ENCODE measurements at regions not wholly inside any gene's neighbourhood (a gene's known extent, or its start where the extent isn't known, plus 50 kb on each side); places are given as distances from the start of the nearest gene placed in this dataset.

DNA sequence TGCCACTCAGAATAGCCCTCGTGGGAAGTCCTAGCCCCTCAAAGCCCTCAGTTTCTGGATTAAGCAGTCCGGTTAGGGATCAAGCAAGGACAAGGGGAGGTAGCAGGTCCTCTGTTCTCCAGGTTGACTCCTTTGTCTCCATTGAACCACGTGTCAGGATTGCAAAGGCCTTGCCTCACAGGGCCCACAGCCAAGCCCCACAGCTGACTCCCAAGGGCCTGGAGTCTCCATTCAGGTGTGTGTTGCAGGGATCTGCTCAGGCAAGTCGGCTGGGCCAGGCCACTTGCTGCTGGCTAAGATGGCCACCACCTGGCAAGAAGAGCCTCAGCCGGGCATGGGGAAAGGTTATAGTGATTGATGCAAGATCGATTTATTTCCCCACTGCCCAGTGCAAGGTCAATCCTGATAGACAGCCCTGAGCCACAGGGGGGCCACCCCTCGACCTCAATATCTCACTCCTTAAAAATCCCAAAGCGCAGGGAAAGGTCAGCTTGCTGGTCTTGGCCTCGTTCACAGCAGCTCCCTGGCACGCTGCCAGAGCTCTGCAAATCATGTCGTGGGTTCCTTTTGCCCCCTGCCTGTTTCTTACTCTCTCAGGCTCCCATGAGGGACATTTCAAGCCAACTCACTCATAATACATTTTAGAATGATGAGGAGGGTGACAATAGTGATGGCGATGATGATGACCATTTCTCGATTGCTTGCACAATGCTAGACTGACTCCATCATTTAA lies 75.9 kb downstream of the EDN3 start:
- Mint-ChIP-seq H3K27ac (no peak overlapping the region), H3K4me3 (no peak overlapping the region), H3K27me3 (peaks cover 9% of the 10 kb centered on the region), H3K4me1 (ENCODE audit: low read depth) (no peaks in the 10 kb centered on the region), H3K36me3 (no peaks in the 10 kb centered on the region), H3K9me3 (no peaks in the 10 kb centered on the region)
- intact Hi-C loops (cut with micrococcal nuclease), result no loop called here
- ChIA-PET CTCF (no interaction called here), POLR2A (no interaction called here)
- DNase-seq, result no peak

GRCh38 chr20:59376998-59377397 lies 76.6 kb downstream of the EDN3 start:
- no peaks in the 10 kb centered on the region for H3K36me3 Mint-ChIP-seq
- POLR2A ChIA-PET, result no interaction called here
- no peak for DNase-seq

GRCh38 chr20:59377842-59378241 lies 77.4 kb downstream of the EDN3 start:
- CTCF ChIA-PET, result no interaction called here
- Mint-ChIP-seq H3K4me1 (ENCODE audit: low read depth) (no peaks in the 10 kb centered on the region), H3K4me3 (no peak overlapping the region), H3K27ac (no peak overlapping the region), H3K9me3 (no peaks in the 10 kb centered on the region), H3K36me3 (no peaks in the 10 kb centered on the region), H3K27me3 (peaks cover 6% of the 10 kb centered on the region)
- intact Hi-C loops (cut with micrococcal nuclease), result no loop called here
- DNase-seq, result no peak
- POLR2A ChIA-PET, result no interaction called here

More at GRCh38 chr20:59376998-59377397, 76.6 kb downstream of the EDN3 start:
- no peak overlapping the region for H3K27ac Mint-ChIP-seq
- no peaks in the 10 kb centered on the region for H3K9me3 Mint-ChIP-seq
- H3K4me3 Mint-ChIP-seq, result no peak overlapping the region
- CTCF ChIA-PET, result no interaction called here
- H3K27me3 Mint-ChIP-seq, result peaks cover 6% of the 10 kb centered on the region
- intact Hi-C loops (cut with micrococcal nuclease), result no loop called here
- H3K4me1 Mint-ChIP-seq (ENCODE audit: low read depth), result no peaks in the 10 kb centered on the region

- Mint-ChIP-seq H3K27me3 (peaks cover 3% of the 10 kb centered on the region), H3K9me3 (no peaks in the 10 kb centered on the region), H3K4me3 (no peak overlapping the region), H3K36me3 (no peaks in the 10 kb centered on the region), H3K4me1 (ENCODE audit: low read depth) (no peaks in the 10 kb centered on the region), H3K27ac (no peak overlapping the region)
- intact Hi-C loops (cut with micrococcal nuclease), result no loop called here
- POLR2A ChIA-PET, result no interaction called here
- no peak for DNase-seq
- CTCF ChIA-PET, result no interaction called here
Observed at GRCh38 chr20:59378396-59378795, 78.0 kb downstream of the EDN3 start.

DNA sequence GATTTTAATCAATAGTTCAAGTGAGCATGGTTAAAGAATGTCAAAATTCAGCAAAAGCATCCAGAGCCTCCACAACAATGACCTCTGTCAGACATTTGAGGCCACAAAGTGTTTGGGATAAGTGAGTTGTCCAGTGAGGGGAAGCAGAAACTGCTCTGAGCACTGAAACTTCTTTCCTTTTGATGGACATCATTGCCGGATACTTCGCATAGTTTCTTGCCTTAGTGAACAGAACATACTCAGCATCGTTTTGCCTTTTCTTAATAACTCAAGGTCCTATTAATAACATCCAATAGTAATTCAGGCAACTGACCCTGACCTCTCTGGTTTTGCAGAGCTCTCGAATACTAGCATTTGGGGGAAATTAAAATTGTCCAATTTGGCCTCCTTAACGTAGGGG lies 78.6 kb downstream of the EDN3 start:
- intact Hi-C loops (cut with micrococcal nuclease), result no loop called here
- Mint-ChIP-seq H3K27ac (no peak overlapping the region), H3K27me3 (peaks cover 2% of the 10 kb centered on the region), H3K4me1 (ENCODE audit: low read depth) (no peaks in the 10 kb centered on the region), H3K36me3 (no peaks in the 10 kb centered on the region), H3K4me3 (no peak overlapping the region), H3K9me3 (no peaks in the 10 kb centered on the region)
- ChIA-PET POLR2A (no interaction called here), CTCF (no interaction called here)
- no peak for DNase-seq

DNA sequence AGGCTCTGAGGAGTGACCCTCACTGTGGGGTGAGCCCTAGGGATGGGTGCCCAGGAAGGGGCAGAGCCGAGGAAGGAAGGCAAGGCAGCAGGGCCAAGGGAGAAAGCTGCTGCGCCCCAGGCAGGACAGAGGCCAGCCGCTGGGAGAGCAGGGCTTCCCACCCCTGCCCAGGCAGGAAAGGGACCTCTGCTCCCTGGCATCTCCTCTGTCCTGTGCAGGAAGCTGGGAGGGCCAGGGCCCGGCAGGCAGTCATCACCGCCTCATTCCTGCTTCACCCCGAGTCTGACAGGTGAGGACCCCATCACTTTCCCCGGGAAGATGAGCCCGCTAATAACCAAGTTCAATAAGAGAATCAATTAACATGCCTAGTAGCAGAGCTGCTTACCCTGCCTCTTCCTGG lies 81.3 kb downstream of the EDN3 start:
- H3K4me1 Mint-ChIP-seq (ENCODE audit: low read depth), result peaks cover 7% of the 10 kb centered on the region
- POLR2A ChIA-PET, result no interaction called here
- H3K9me3 Mint-ChIP-seq, result no peaks in the 10 kb centered on the region
- no peak overlapping the region for H3K27ac Mint-ChIP-seq
- H3K36me3 Mint-ChIP-seq, result no peaks in the 10 kb centered on the region
- intact Hi-C loops (cut with micrococcal nuclease), result no loop called here
- H3K4me3 Mint-ChIP-seq, result no peak overlapping the region
- no peak for DNase-seq
- no peaks in the 10 kb centered on the region for H3K27me3 Mint-ChIP-seq
- CTCF ChIA-PET, result no interaction called here

DNA sequence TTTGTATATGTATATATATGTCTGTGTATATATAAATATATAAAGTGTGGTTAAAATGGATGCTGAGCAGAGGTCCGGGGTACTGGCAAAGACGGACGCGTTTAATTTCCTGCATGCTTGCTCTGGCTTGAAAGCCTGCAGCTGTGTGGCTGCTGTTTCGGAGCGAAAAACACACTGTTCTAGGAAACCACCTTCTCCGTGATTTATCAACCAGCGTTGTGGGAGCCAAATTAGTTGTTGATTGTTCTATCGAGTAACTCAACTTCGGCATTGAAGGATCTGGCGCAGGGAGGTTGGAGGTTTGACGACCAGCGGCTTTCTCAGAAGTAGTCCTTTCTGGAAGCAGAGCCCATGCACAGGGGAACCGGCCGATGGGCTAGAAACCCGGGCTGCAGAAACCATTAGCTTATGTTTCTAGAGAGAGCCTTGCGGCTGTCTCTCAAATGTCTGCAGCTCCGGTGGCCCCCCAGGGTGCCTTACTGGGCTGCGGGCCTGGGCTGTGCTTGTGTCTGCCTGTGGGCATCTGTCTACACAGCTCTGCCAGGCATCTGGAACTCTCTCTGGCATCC lies 81.8 kb downstream of the EDN3 start:
- no peak overlapping the region for H3K27ac Mint-ChIP-seq
- H3K9me3 Mint-ChIP-seq, result no peaks in the 10 kb centered on the region
- CTCF ChIA-PET, result no interaction called here
- no peaks in the 10 kb centered on the region for H3K27me3 Mint-ChIP-seq
- no peak for DNase-seq
- no peaks in the 10 kb centered on the region for H3K36me3 Mint-ChIP-seq
- intact Hi-C loops (cut with micrococcal nuclease), result no loop called here
- H3K4me1 Mint-ChIP-seq (ENCODE audit: low read depth), result peaks cover 7% of the 10 kb centered on the region
- H3K4me3 Mint-ChIP-seq, result no peak overlapping the region
- POLR2A ChIA-PET, result no interaction called here

DNA sequence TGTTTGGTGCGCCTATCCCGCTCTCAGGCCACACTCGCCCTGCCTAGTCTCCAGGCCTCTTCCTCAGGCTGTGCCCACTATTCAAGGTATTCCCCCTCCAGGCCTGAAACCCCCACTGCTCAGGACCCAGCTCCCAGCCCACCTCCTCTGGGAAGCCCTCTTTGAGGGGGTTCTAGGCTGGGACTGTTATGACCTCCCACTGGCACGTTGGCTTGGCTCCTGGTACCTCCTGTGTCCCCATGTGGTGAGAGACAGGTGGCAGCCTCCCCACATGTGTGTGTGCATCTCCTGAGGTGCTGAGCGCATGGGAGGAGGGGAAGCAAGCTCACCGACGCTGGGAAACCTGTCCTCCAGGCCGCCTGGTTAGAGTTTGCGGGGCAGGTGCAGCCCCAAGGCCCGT lies 82.5 kb downstream of the EDN3 start:
- intact Hi-C loops (cut with micrococcal nuclease), result no loop called here
- no peaks in the 10 kb centered on the region for H3K27me3 Mint-ChIP-seq
- no peaks in the 10 kb centered on the region for H3K36me3 Mint-ChIP-seq
- H3K9me3 Mint-ChIP-seq, result no peaks in the 10 kb centered on the region
- no peak for DNase-seq
- H3K4me1 Mint-ChIP-seq (ENCODE audit: low read depth), result peaks cover 7% of the 10 kb centered on the region
- H3K27ac Mint-ChIP-seq, result no peak overlapping the region
- CTCF ChIA-PET, result no interaction called here
- no peak overlapping the region for H3K4me3 Mint-ChIP-seq
- POLR2A ChIA-PET, result no interaction called here

- H3K27me3 Mint-ChIP-seq, result no peaks in the 10 kb centered on the region
- no peaks in the 10 kb centered on the region for H3K36me3 Mint-ChIP-seq
- DNase-seq, result no peak
- ChIA-PET POLR2A (no interaction called here), CTCF (interaction anchor here (0.7 kb wide), 1 partner anchor 19 kb away, joined by 3 read pairs; no protein-coding TSS in a partner anchor)
- intact Hi-C loops (cut with micrococcal nuclease), result no loop called here
- peaks cover 7% of the 10 kb centered on the region for H3K4me1 Mint-ChIP-seq (ENCODE audit: low read depth)
- H3K4me3 Mint-ChIP-seq, result no peak overlapping the region
- H3K27ac Mint-ChIP-seq, result peak overlapping the region; percentile 28
- H3K9me3 Mint-ChIP-seq, result no peaks in the 10 kb centered on the region
Observed at GRCh38 chr20:59385038-59385437, 84.6 kb downstream of the EDN3 start.

- Mint-ChIP-seq H3K4me1 (ENCODE audit: low read depth) (peaks cover 7% of the 10 kb centered on the region), H3K36me3 (no peaks in the 10 kb centered on the region), H3K4me3 (no peak overlapping the region), H3K9me3 (no peaks in the 10 kb centered on the region), H3K27me3 (no peaks in the 10 kb centered on the region), H3K27ac (peak overlapping the region; percentile 28)
- peak; percentile 12 for DNase-seq
- CTCF ChIA-PET, result interaction anchor here (0.7 kb wide), 1 partner anchor 19 kb away, joined by 3 read pairs; no protein-coding TSS in a partner anchor
- POLR2A ChIA-PET, result no interaction called here
- intact Hi-C loops (cut with micrococcal nuclease), result no loop called here
Observed at GRCh38 chr20:59385480-59385879, 85.1 kb downstream of the EDN3 start.

GRCh38 chr20:59386809-59387208 lies 86.4 kb downstream of the EDN3 start:
- ChIA-PET POLR2A (no interaction called here), CTCF (interaction anchor here (1.4 kb wide), 1 partner anchor 18 kb away, joined by 6 read pairs; no protein-coding TSS in a partner anchor)
- intact Hi-C loops (cut with micrococcal nuclease), result no loop called here
- no peaks in the 10 kb centered on the region for H3K36me3 Mint-ChIP-seq
- H3K27me3 Mint-ChIP-seq, result no peaks in the 10 kb centered on the region
- H3K4me1 Mint-ChIP-seq (ENCODE audit: low read depth), result peaks cover 7% of the 10 kb centered on the region
- H3K27ac Mint-ChIP-seq, result no peak overlapping the region
- no peaks in the 10 kb centered on the region for H3K9me3 Mint-ChIP-seq
- no peak overlapping the region for H3K4me3 Mint-ChIP-seq
- no peak for DNase-seq

DNA sequence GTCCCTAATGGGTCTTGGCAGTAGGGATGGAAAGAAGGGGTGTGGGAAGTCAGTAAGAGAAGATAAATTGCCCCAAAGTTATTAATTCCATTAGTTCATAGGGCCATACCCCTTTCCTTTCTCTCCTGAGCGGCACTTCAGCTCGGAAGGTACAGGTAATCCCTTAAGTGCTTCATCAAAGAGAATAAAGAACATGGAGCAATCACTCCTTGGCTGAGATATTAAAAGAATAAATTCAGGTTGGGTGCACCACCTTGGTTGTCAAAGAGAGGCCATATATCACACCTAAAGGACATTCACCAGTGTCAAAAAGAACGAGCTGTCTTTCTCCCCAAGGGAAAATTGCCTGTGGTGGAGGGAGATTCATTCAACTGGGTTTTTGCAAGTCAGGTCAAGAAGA lies 87.5 kb downstream of the EDN3 start:
- Mint-ChIP-seq H3K36me3 (no peaks in the 10 kb centered on the region), H3K4me1 (ENCODE audit: low read depth) (peaks cover 7% of the 10 kb centered on the region), H3K27me3 (no peaks in the 10 kb centered on the region), H3K9me3 (no peaks in the 10 kb centered on the region), H3K4me3 (no peak overlapping the region), H3K27ac (no peak overlapping the region)
- CTCF ChIA-PET, result interaction anchor here (1.0 kb wide), 1 partner anchor 108 kb away, joined by 3 read pairs; no protein-coding TSS in a partner anchor
- POLR2A ChIA-PET, result no interaction called here
- no peak for DNase-seq
- intact Hi-C loops (cut with micrococcal nuclease), result no loop called here

GRCh38 chr20:59388402-59388801 lies 88.0 kb downstream of the EDN3 start:
- Mint-ChIP-seq H3K27me3 (no peaks in the 10 kb centered on the region), H3K9me3 (no peaks in the 10 kb centered on the region), H3K4me3 (no peak overlapping the region), H3K27ac (no peak overlapping the region), H3K4me1 (ENCODE audit: low read depth) (peaks cover 7% of the 10 kb centered on the region), H3K36me3 (no peaks in the 10 kb centered on the region)
- DNase-seq, result no peak
- ChIA-PET CTCF (interaction anchor here (1.0 kb wide), 1 partner anchor 107 kb away, joined by 3 read pairs; no protein-coding TSS in a partner anchor), POLR2A (no interaction called here)
- intact Hi-C loops (cut with micrococcal nuclease), result no loop called here

All from activated CD4-positive, alpha-beta memory T cell treated with anti-CD3 and anti-CD28 coated beads for 36 hours (primary cell).